HG02870 (cell line): ENCODE measurements at regions not wholly inside any gene's neighbourhood (a gene's known extent, or its start where the extent isn't known, plus 50 kb on each side); places are given as distances from the start of the nearest gene placed in this dataset.
A peak's percentile ranks its signal among the peaks of the same experiment; 100 is the strongest.

Source experiments
- ATAC-seq: cut with Tn5 transposase; IDR thresholded peaks from one replicate; pipeline ENCODE4 v1.9.1; 2021; ENCODE audit warnings: mild to moderate bottlenecking, moderate library complexity; ENCODE audit not compliant: unreplicated experiment

GRCh38 chr10:31647861-31648260 lies 280.8 kb downstream of the ARHGAP12 start:
- ATAC-seq, result no peak

DNA sequence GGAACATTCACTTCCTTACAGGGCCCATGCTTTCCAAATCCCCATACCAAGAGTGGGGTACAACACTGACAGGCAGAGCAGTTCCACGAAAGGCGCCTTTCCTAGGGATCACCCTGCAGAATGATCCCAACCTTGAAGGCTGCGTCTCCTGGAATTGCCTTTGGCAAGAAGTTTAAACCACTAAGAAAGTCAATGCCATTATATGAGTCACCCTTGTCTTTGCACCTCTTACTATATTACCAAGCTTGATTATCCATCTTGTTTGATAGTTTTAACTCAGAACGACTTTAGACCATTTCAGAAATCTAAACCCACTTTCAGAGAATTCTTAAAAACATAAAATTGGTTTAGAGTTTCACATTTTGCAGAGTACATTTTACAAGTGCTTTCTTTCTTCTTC lies 282.1 kb downstream of the ARHGAP12 start:
- no peak for ATAC-seq

DNA sequence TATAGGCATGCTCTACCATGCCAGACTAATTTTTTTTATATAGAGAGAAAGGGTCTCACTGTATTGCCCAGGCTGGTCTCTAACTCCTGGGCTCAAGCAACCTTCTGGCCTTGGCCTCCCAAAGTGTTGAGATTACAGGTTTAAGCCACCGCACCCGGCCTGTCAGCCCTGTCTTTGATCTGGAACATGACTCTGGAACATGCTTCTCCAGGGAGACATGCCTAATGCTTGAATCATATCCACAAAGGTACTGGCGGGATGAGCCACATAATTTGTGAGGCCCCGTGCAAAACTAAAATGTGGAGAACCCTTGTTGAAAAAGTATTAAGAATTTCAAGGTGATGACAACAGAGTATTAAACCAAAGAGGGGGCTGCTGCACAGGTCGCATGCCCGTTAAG lies 282.8 kb downstream of the ARHGAP12 start:
- no peak for ATAC-seq

GRCh38 chr10:31644931-31645633 lies 283.5 kb downstream of the ARHGAP12 start:
- no peak for ATAC-seq

GRCh38 chr10:31642281-31642680 lies 286.4 kb downstream of the ARHGAP12 start:
- no peak for ATAC-seq

GRCh38 chr10:31635415-31636065 lies 293.1 kb downstream of the ARHGAP12 start:
- no peak for ATAC-seq

DNA sequence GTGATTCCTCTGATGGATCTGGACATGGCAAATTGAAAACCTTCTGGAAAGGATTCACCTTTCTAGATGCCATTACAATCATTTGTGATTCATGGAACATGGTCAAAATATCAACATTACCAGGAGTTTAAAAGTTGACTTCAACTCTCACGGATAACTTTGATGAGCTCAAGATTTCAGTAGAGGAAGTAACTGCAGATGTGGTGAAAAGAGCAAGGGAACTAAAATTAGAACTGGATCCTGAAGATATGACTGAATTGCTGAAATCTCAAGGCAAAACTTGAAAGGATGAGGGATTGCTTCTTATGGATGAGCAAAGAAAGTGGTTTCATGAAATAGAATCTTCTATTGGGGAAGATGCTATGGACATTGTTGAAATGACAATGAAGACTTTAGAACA lies 293.6 kb downstream of the ARHGAP12 start:
- ATAC-seq, result no peak

GRCh38 chr10:31630861-31631567 lies 297.6 kb downstream of the ARHGAP12 start:
- peak; percentile 82 for ATAC-seq

DNA sequence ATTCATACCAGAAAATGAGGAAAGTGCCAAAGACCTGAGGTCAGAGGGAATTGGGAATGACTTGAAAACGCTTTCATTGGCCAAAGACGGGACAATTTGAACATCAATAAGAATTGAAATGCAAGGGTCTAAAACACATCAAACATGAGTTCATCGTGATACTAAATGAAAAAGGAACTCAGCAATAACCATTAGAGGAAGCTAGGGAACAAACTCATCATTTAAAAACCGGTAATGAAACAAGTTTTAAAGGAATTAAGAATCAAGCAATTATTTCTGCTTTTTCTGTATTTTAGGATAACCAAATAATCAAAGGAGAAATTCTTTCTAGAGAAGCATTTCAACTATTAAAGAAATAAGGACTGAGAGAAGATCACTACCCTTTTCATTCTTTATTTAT lies 303.1 kb downstream of the ARHGAP12 start:
- no peak for ATAC-seq

DNA sequence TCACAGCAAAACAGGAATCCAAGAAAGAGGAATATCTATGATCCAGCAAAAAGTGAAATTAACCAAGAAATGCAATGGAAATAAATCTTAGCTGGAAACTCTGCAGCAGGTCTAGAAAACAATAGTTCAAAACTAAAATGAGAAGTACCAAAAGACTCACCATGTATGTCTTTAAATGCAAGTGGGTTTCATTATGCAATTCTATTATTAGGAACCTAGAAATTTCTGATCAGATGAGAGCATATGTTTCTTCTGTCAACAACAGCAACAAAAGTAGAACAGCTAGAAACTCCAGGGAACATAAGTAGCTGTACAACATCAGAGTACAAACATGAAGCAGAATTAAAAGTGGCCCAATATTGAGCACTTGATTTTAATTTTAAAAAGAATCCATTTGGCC lies 304.0 kb downstream of the ARHGAP12 start:
- no peak for ATAC-seq

GRCh38 chr10:31623947-31624346 lies 304.7 kb downstream of the ARHGAP12 start:
- ATAC-seq, result no peak

DNA sequence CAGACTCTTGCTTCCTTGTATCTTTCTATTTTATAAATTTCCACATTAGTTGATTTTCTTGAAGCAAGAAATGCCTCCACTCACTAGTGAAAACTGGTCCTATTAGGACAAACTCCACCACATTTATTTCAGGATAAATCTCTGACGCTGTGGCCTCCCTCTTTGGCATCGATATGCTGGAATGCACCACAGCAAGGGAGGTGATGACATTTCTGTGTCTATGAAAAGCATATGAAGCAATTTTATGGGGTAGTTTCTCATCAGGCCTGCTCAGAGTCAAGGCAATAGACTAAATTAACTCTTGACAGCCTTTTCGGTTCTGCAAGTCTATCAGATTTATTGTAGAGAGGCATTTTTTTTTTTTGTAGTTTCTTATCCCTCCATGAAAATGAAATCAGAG lies 304.4 kb downstream of the ZEB1 start:
- ATAC-seq, result no peak

- ATAC-seq, result no peak
These were observed 304.0 kb downstream of the ZEB1 start for GRCh38 chr10:31622978-31623377.

DNA sequence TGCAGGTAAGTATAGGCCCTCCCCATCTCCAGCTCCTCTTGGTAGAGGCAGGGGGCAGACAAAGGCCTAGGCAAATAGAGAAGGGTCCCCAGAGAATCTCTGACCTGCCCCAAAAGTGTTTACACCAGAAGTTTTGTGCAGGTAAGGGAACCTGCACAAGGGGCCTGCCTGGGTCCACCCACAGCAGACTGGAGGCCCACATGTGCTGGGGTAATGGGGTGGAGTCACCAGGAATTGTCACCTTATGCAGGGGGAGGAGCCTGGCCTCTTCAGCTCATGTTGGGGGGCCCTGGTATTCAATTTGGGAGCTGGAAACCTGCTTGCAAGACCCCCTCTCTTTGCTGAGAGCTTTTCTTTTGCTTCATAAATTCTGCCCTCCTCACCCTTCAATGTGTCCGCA lies 302.7 kb downstream of the ZEB1 start:
- ATAC-seq, result no peak

DNA sequence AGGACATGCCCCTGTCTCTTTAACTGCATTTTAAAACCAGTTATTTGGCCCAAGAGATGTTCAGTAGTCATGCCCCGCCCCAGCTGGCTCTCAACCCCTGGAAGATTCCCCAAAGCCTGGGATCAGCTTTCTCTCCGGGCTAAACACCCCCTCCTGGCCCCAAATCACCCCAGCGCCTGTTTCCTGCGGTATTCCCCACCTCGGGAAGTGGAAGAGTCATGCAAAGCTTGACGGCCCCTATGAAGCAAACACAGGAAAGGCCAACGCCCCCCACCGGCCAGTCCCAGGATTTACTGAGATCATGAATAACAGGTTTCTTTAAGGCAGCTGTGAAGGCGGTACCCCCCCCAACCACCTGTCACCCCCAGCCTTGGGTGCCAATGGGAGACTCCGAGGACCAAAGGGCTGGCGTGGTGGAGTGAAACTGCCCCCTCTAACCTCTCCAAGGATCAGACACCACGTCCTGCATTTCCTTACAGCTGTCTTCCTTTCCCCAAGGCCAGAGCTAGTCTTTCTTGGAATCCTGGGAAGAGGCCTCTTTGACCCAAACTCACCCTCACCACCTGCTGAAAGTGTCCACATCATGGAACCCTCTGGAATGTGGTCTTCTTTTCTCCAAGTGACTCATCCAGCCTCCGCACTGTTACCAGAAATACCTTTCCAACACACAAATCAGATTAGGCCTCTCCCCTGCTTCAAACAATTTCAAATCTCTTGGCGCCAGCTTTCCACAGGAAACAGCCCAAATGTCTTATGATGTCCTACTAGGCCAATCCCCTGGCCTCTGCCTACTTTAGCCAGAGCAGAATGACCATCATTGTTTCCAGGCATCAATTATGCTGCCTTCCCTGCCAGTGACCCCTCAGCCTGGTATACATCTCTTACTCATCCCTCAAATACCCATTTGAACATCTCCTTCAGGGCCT lies 301.5 kb downstream of the ZEB1 start:
- ATAC-seq, result no peak

DNA sequence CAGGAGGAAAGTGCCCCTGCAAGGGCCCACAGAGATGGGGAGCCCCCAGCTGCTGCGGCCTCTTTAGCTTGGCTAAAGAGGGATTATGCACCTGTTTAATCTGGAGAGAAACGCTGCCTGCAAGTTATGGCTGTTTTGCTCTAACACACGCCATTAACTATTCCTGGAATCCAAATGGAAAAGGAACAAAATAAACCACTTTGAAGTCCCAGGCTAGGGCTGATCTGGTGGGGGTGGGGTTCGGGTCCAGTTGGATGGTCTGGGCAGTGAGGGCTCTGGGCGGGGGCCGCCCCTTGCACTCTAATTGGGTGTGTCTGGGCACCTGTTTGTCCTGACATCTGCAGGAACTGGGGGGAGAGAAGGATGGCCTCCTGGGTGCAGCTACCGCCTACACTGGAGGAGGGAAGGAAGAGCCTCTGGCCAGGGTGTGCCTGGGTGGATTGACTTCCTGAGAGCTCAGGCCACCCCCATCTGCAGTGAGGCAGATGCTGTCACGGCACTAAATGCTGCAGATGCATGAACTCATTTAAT lies 300.6 kb downstream of the ZEB1 start:
- ATAC-seq, result no peak

DNA sequence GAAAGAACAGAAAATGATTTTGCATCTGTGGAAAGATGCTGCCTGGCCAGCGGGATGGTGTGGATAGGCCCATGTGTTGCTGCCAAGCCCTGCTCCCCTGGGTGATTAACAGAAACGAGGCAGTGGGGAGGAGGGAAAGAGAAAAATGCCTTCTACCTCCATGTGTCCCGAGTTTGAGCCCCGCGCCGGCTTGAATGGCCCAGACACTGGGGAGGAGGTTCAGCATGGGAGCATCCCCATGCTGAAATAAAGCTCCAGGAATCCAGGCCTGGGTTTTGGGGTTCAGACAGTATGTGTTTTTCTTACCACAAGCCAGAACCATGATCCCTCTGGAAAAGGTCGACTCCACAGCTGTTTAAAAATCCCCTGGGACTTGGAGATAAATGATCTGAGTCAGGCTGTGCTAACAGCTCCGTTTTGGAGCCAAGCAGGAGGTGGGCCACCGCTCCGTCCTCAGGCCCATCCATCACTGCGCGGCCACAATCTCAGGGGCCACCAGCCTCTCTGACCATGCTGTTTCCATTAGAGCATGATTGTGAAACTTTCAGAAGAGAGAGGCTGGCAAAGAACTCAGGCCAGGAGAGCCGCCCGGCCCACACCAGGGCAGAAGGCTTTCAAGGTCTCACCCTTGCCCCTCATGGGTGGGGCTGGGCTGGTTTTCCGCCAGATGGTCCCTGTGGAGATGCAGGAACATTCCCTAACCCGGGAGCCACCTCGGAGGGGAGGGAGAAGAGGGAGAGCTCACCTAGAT lies 299.7 kb downstream of the ZEB1 start:
- no peak for ATAC-seq

GRCh38 chr10:31617757-31618156 lies 298.7 kb downstream of the ZEB1 start:
- no peak for ATAC-seq

GRCh38 chr10:31617133-31617532 lies 298.1 kb downstream of the ZEB1 start:
- no peak for ATAC-seq

DNA sequence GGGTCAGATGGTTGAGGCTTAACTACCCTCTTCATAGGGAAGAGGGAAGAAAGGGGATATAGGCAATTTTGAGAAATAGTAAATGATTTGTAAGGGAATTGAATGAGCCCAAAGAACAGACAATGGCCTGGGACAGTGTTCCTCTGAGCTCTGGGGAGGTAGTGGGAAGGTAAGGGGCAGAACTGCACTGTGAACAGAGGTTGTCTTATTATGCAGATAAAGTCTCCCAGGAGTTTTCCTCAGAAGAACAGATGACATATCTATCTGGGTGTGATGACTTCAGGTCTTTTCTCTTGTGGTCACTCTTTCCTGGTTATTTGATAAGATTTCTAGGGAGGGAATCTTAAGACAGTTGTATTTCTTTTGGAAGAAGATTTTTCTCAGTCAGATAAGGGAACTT lies 296.1 kb downstream of the ZEB1 start:
- no peak for ATAC-seq
